Immature natural killer cell (primary cell): ENCODE measurements at regions not wholly inside any gene's neighbourhood (a gene's known extent, or its start where the extent isn't known, plus 50 kb on each side); places are given as distances from the start of the nearest gene placed in this dataset.
A peak's percentile ranks its signal among the peaks of the same experiment; 100 is the strongest.

ENCODE experiments used
- DNase-seq, 3 donors: peaks; one replicate each; pipeline ENCODE4 v3.0.0; 2022; ENCODE audit warnings: mixed read lengths in 1 of 3
- H3K27ac Mint-ChIP-seq, 6 donors: one replicate each; pipeline ENCODE4 v1.8.0; 2020; ENCODE audit warnings: mixed read lengths in 6 of 6, mild to moderate bottlenecking in 5 of 6, inconsistent platforms in 4 of 6, moderate library complexity in 3 of 6
- H3K27me3 Mint-ChIP-seq, 3 donors: one replicate each; pipeline ENCODE4 v1.8.0; 2020 to 2021; ENCODE audit warnings: low read depth in 3 of 3, mild to moderate bottlenecking in 3 of 3, mixed read lengths in 3 of 3, moderate library complexity in 3 of 3, inconsistent platforms in 1 of 3
- H3K36me3 Mint-ChIP-seq, 3 donors: one replicate each; pipeline ENCODE4 v1.8.0; 2020; ENCODE audit warnings: mixed read lengths in 3 of 3, inconsistent platforms in 2 of 3, mild to moderate bottlenecking in 2 of 3
- H3K4me1 Mint-ChIP-seq, 2 donors: one replicate each; pipeline ENCODE4 v1.8.0; 2020; ENCODE audit warnings: inconsistent platforms in 2 of 2, mild to moderate bottlenecking in 2 of 2, mixed read lengths in 2 of 2, moderate library complexity in 1 of 2
- H3K4me3 Mint-ChIP-seq, 5 donors: one replicate each; pipeline ENCODE4 v1.8.0; 2020; ENCODE audit warnings: mild to moderate bottlenecking in 5 of 5, mixed read lengths in 5 of 5, inconsistent platforms in 3 of 5, moderate library complexity in 3 of 5
- H3K9me3 Mint-ChIP-seq, 6 donors: one replicate each; pipeline ENCODE4 v1.8.0; 2020; ENCODE audit warnings: mild to moderate bottlenecking in 6 of 6, mixed read lengths in 6 of 6, inconsistent platforms in 4 of 6, moderate library complexity in 3 of 6

- Mint-ChIP-seq H3K36me3 (no peaks in the 10 kb centered on the region), H3K27ac (no peak overlapping the region), H3K27me3 (peaks cover 0 to 2% (median 0%) of the 10 kb centered on the region in 3 donors), H3K9me3 (peaks cover 0 to 4% (median 0%) of the 10 kb centered on the region in 6 donors), H3K4me1 (no peaks in the 10 kb centered on the region), H3K4me3 (no peak overlapping the region)
- DNase-seq: no peak
Measured at GRCh38 chr10:36604316-36604715, 521.1 kb upstream of the ANKRD30A start.

- H3K9me3 Mint-ChIP-seq: peaks cover 0 to 4% (median 0%) of the 10 kb centered on the region in 6 donors
- H3K4me3 Mint-ChIP-seq: no peak overlapping the region
- no peak for DNase-seq
- no peak overlapping the region for H3K27ac Mint-ChIP-seq
- H3K36me3 Mint-ChIP-seq: no peaks in the 10 kb centered on the region
- no peaks in the 10 kb centered on the region for H3K4me1 Mint-ChIP-seq
- H3K27me3 Mint-ChIP-seq: peaks cover 0 to 2% (median 0%) of the 10 kb centered on the region in 3 donors
Measured at GRCh38 chr10:36603688-36604087, 521.7 kb upstream of the ANKRD30A start.

- Mint-ChIP-seq H3K27ac (no peak overlapping the region), H3K9me3 (peaks cover 0 to 6% (median 0%) of the 10 kb centered on the region in 6 donors), H3K4me3 (no peak overlapping the region), H3K36me3 (no peaks in the 10 kb centered on the region), H3K27me3 (peaks cover 0 to 2% (median 0%) of the 10 kb centered on the region in 3 donors), H3K4me1 (no peaks in the 10 kb centered on the region)
- no peak for DNase-seq
Measured at GRCh38 chr10:36602374-36602773, 523.0 kb upstream of the ANKRD30A start.

- H3K4me3 Mint-ChIP-seq: no peak overlapping the region
- peaks cover 0 to 5% (median 0%) of the 10 kb centered on the region in 3 donors for H3K27me3 Mint-ChIP-seq
- peaks cover 0 to 8% (median 2%) of the 10 kb centered on the region in 6 donors for H3K9me3 Mint-ChIP-seq
- no peak for DNase-seq
- H3K27ac Mint-ChIP-seq: no peak overlapping the region
- peaks cover 0 to 4% (median 0%) of the 10 kb centered on the region in 3 donors for H3K36me3 Mint-ChIP-seq
- no peaks in the 10 kb centered on the region for H3K4me1 Mint-ChIP-seq
Measured at GRCh38 chr10:36597756-36598320, 527.6 kb upstream of the ANKRD30A start.

GRCh38 chr10:36592964-36593363 lies 532.4 kb upstream of the ANKRD30A start:
- peaks cover 0 to 4% (median 0%) of the 10 kb centered on the region in 3 donors for H3K36me3 Mint-ChIP-seq
- no peaks in the 10 kb centered on the region for H3K4me1 Mint-ChIP-seq
- H3K9me3 Mint-ChIP-seq: peaks cover 0 to 16% (median 3%) of the 10 kb centered on the region in 6 donors
- H3K27ac Mint-ChIP-seq: no peak overlapping the region
- H3K4me3 Mint-ChIP-seq: no peak overlapping the region
- DNase-seq: no peak
- peaks cover 0 to 4% (median 0%) of the 10 kb centered on the region in 3 donors for H3K27me3 Mint-ChIP-seq

GRCh38 chr10:36591436-36591835 lies 534.0 kb upstream of the ANKRD30A start:
- H3K4me1 Mint-ChIP-seq: no peaks in the 10 kb centered on the region
- H3K4me3 Mint-ChIP-seq: no peak overlapping the region
- peaks cover 0 to 4% (median 0%) of the 10 kb centered on the region in 3 donors for H3K27me3 Mint-ChIP-seq
- peaks cover 0 to 4% (median 0%) of the 10 kb centered on the region in 3 donors for H3K36me3 Mint-ChIP-seq
- H3K27ac Mint-ChIP-seq: no peak overlapping the region
- DNase-seq: no peak
- H3K9me3 Mint-ChIP-seq: peaks cover 0 to 16% (median 3%) of the 10 kb centered on the region in 6 donors

- DNase-seq: no peak
- H3K4me1 Mint-ChIP-seq: peaks cover 0 to 5% of the 10 kb centered on the region in 2 donors
- H3K27ac Mint-ChIP-seq: no peak overlapping the region
- no peak overlapping the region for H3K4me3 Mint-ChIP-seq
- H3K9me3 Mint-ChIP-seq: peaks cover 0 to 12% (median 7%) of the 10 kb centered on the region in 6 donors
- H3K27me3 Mint-ChIP-seq: no peaks in the 10 kb centered on the region
- H3K36me3 Mint-ChIP-seq: no peaks in the 10 kb centered on the region
Measured at GRCh38 chr10:36583690-36584089, 541.7 kb upstream of the ANKRD30A start.

- H3K27ac Mint-ChIP-seq: no peak overlapping the region
- H3K9me3 Mint-ChIP-seq: peaks cover 0 to 16% (median 7%) of the 10 kb centered on the region in 6 donors
- H3K4me1 Mint-ChIP-seq: peaks cover 0 to 5% of the 10 kb centered on the region in 2 donors
- DNase-seq: no peak
- H3K27me3 Mint-ChIP-seq: no peaks in the 10 kb centered on the region
- H3K36me3 Mint-ChIP-seq: peaks cover 0 to 3% (median 0%) of the 10 kb centered on the region in 3 donors
- H3K4me3 Mint-ChIP-seq: no peak overlapping the region
Measured at GRCh38 chr10:36581237-36581636, 544.2 kb upstream of the ANKRD30A start.

GRCh38 chr10:36578306-36578705 lies 547.1 kb upstream of the ANKRD30A start:
- no peak overlapping the region for H3K4me3 Mint-ChIP-seq
- H3K4me1 Mint-ChIP-seq: peaks cover 0 to 5% of the 10 kb centered on the region in 2 donors
- peaks cover 0 to 12% (median 6%) of the 10 kb centered on the region in 6 donors for H3K9me3 Mint-ChIP-seq
- no peak overlapping the region for H3K27ac Mint-ChIP-seq
- no peaks in the 10 kb centered on the region for H3K27me3 Mint-ChIP-seq
- peaks cover 0 to 3% (median 0%) of the 10 kb centered on the region in 3 donors for H3K36me3 Mint-ChIP-seq
- no peak for DNase-seq

GRCh38 chr10:36577126-36577525 lies 548.3 kb upstream of the ANKRD30A start:
- no peak for DNase-seq

GRCh38 chr10:36574207-36574606 lies 551.2 kb upstream of the ANKRD30A start:
- Mint-ChIP-seq H3K4me1 (no peaks in the 10 kb centered on the region), H3K4me3 (no peak overlapping the region), H3K9me3 (peaks cover 1 to 14% (median 4%) of the 10 kb centered on the region in 6 donors), H3K36me3 (peaks cover 0 to 3% (median 0%) of the 10 kb centered on the region in 3 donors), H3K27ac (no peak overlapping the region), H3K27me3 (no peaks in the 10 kb centered on the region)
- DNase-seq: no peak

More at GRCh38 chr10:36577126-36577525, 548.3 kb upstream of the ANKRD30A start:
- Mint-ChIP-seq H3K4me3 (no peak overlapping the region), H3K27ac (no peak overlapping the region), H3K4me1 (peaks cover 0 to 5% of the 10 kb centered on the region in 2 donors), H3K36me3 (peaks cover 0 to 3% (median 0%) of the 10 kb centered on the region in 3 donors), H3K9me3 (peaks cover 0 to 9% (median 5%) of the 10 kb centered on the region in 6 donors), H3K27me3 (no peaks in the 10 kb centered on the region)

GRCh38 chr10:36573246-36573645 lies 552.2 kb upstream of the ANKRD30A start:
- DNase-seq: no peak
- peaks cover 0 to 15% (median 4%) of the 10 kb centered on the region in 6 donors for H3K9me3 Mint-ChIP-seq
- peaks cover 0 to 3% (median 0%) of the 10 kb centered on the region in 3 donors for H3K36me3 Mint-ChIP-seq
- H3K4me1 Mint-ChIP-seq: no peaks in the 10 kb centered on the region
- no peaks in the 10 kb centered on the region for H3K27me3 Mint-ChIP-seq
- no peak overlapping the region for H3K4me3 Mint-ChIP-seq
- no peak overlapping the region for H3K27ac Mint-ChIP-seq

GRCh38 chr10:36564433-36564832 lies 561.0 kb upstream of the ANKRD30A start:
- Mint-ChIP-seq H3K27me3 (no peaks in the 10 kb centered on the region), H3K4me1 (peaks cover 10 to 20% of the 10 kb centered on the region in 2 donors), H3K9me3 (peaks cover 0 to 11% (median 0%) of the 10 kb centered on the region in 6 donors), H3K27ac (no peak overlapping the region), H3K4me3 (peak overlapping the region in 3 of 5 donors; percentile 35 to 65 (median 62)), H3K36me3 (no peaks in the 10 kb centered on the region)
- no peak for DNase-seq

GRCh38 chr10:36559412-36560400 lies 565.7 kb upstream of the ANKRD30A start:
- Mint-ChIP-seq H3K27ac (no peak overlapping the region), H3K4me3 (no peak overlapping the region), H3K27me3 (no peaks in the 10 kb centered on the region), H3K4me1 (peaks cover 9 to 17% of the 10 kb centered on the region in 2 donors), H3K36me3 (no peaks in the 10 kb centered on the region), H3K9me3 (peaks cover 0 to 8% (median 3%) of the 10 kb centered on the region in 6 donors)
- no peak for DNase-seq
